ENCODE measurements at regions not wholly inside any gene's neighbourhood (a gene's known extent, or its start where the extent isn't known, plus 50 kb on each side); places are given as distances from the start of the nearest gene placed in this dataset.

GRCh38 chr5:141763541-141763940 lies 81.5 kb upstream of the ARAP3 start:
- Histone ChIP-seq H3K4ac (replicated peaks; ENCODE audit: insufficient read length, low read depth, low read length) (no peak overlapping the region), H2BK15ac (ENCODE audit: low read length) (no peak overlapping the region; the same call in 1 of the 2 replicates), H3K4me2 (ENCODE audit: insufficient read depth in 1 of 2, low read depth in 2 of 2, low read length in 2 of 2) (no peak overlapping the region), H3K56ac (replicated peaks; ENCODE audit: insufficient read length, low read depth, low read length) (no peak overlapping the region), H2BK20ac (ENCODE audit: low read length) (no peak overlapping the region), H4K91ac (replicated peaks; ENCODE audit: insufficient read length, low read length) (no peak overlapping the region), H4K8ac (ENCODE audit: extremely low read depth, insufficient read depth, low read length) (no peak overlapping the region), H2BK5ac (ENCODE audit: low read depth, low read length) (no peak overlapping the region), H3K79me2 (ENCODE audit: control insufficient read depth in 1 of 2, insufficient read depth in 2 of 2, low read length in 2 of 2) (no peaks in the 10 kb centered on the region), H2AK5ac (ENCODE audit: low read depth, low read length) (no peak overlapping the region), H3K79me1 (ENCODE audit: low read depth, low read length) (no peaks in the 10 kb centered on the region), H3K14ac (ENCODE audit: insufficient read length) (no peak overlapping the region), H3K27me3 (replicated peaks in 1 of 4; ENCODE audit: control insufficient read depth in 3 of 4, extremely low read depth in 1 of 4, insufficient read depth in 3 of 4, low read length in 3 of 4) (no peaks in the 10 kb centered on the region; a peak in 1 of 7 replicates), H3K23ac (ENCODE audit: insufficient read length) (no peak overlapping the region), H3K18ac (ENCODE audit: extremely low read depth, low read length) (no peak overlapping the region), H3K27ac (ENCODE audit: low read depth, low read length) (no peak overlapping the region), H3K9me3 (ENCODE audit: insufficient read depth in 2 of 2, low read depth in 1 of 2, low read length in 1 of 2) (no peaks in the 10 kb centered on the region), H3K23me2 (ENCODE audit: low read depth, low read length) (no peaks in the 10 kb centered on the region; the same call in none of the 2 replicates), H3K9ac (replicated peaks in 1 of 4; ENCODE audit: extremely low read depth in 1 of 4, low read depth in 3 of 4, low read length in 3 of 4) (no peak overlapping the region), H3K4me1 (replicated peaks in 1 of 4; ENCODE audit: control insufficient read depth in 3 of 4, insufficient read depth in 4 of 4, low read length in 3 of 4) (peaks cover 4 to 17% (median 15%) of the 10 kb centered on the region in 4 experiments), H2BK12ac (ENCODE audit: low read depth, low read length) (no peak overlapping the region; the same call in 1 of the 2 replicates), H4K20me1 (replicated peaks in 1 of 2; ENCODE audit: control insufficient read depth in 1 of 2, insufficient read depth in 2 of 2, low read length in 2 of 2) (no peaks in the 10 kb centered on the region), H2AFZ (ENCODE audit: low read length) (no peak overlapping the region), H3K4me3 (ENCODE audit: extremely low read depth in 1 of 4, insufficient read depth in 2 of 4, low read depth in 3 of 4, low read length in 4 of 4) (no peak overlapping the region), H2BK120ac (replicated peaks; ENCODE audit: low read depth, low read length) (no peak overlapping the region), H4K5ac (ENCODE audit: insufficient read length, low read depth, low read length) (no peak overlapping the region), H3K36me3 (ENCODE audit: control insufficient read depth in 2 of 4, insufficient read depth in 4 of 4, low read length in 3 of 4) (no peaks in the 10 kb centered on the region)
- TF ChIP-seq POU5F1 (IDR thresholded peaks at IDR 0.05; ENCODE audit: low read depth, low read length) (no peak), E2F6 (IDR thresholded peaks at IDR 0.05) (no peak), KDM4A (IDR thresholded peaks at IDR 0.05; ENCODE audit: low read depth, low read length, severe bottlenecking) (no peak), YY1 (IDR thresholded peaks at IDR 0.05; ENCODE audit: low read depth, low read length) (no peak), JUND (IDR thresholded peaks at IDR 0.05; ENCODE audit: low read length) (no peak), SRF (IDR thresholded peaks at IDR 0.05; ENCODE audit: low read depth, low read length) (no peak), TBP (IDR thresholded peaks at IDR 0.05; ENCODE audit: low read depth, low read length) (no peak), BACH1 (IDR thresholded peaks at IDR 0.05; ENCODE audit: low read length) (no peak), SIX5 (IDR thresholded peaks at IDR 0.05; ENCODE audit: low read depth, low read length) (no peak), RAD21 (IDR thresholded peaks at IDR 0.05 in 1 of 2, conservative IDR thresholded peaks at IDR 0.05 in 1 of 2; ENCODE audit: low read depth in 2 of 2, low read length in 2 of 2) (no peak), TAF7 (optimal IDR thresholded peaks at IDR 0.05; ENCODE audit: borderline replicate concordance, low read depth, low read length) (no peak), CREB1 (IDR thresholded peaks at IDR 0.05) (no peak)
- ChIA-PET POLR2A (ENCODE audit: partially characterized antibody) (no interaction called here), CTCF (ENCODE audit: partially characterized antibody) (interaction anchor here (0.6 to 16.8 kb wide), 14 partner anchors 10 to 197 kb away, joined by 3 to 221 read pairs (median 6); partner anchors contain the start of gene PCDH1)
- FAIRE-seq (no peak), DNase-seq (ENCODE audit: low read depth in 1 of 2, low spot score in 2 of 2) (no peak)
- WGBS, 2 experiments (ENCODE audit: extremely low coverage in 1 of 2, insufficient coverage in 1 of 2, insufficient read length in 1 of 2, insufficient replicate concordance in 2 of 2, low coverage in 1 of 2, low lambda C conversion rate in 2 of 2, missing lambda C conversion rate in 1 of 2) = 86% methylated on average over 5 of the region's 5 CpGs; no CpG with 5 or more reads in 1 of the 2 experiments

Data from H1 (cell line).